C4-2B (cell line): ENCODE measurements at regions not wholly inside any gene's neighbourhood (a gene's known extent, or its start where the extent isn't known, plus 50 kb on each side); places are given as distances from the start of the nearest gene placed in this dataset.
"Not testable (repeated sequence)": the region's sequence is repeated elsewhere in the genome, so short reads cannot be mapped to it uniquely, and the experiment has no call there.

Experiments used
- H3K27ac ChIP-seq: fragments of 450-650 bp; 2 replicates; pipeline ENCODE4 v1.5.1; 2017
- CTCF ChIP-seq: fragments of 450-650 bp; conservative IDR thresholded peaks from 2 replicates; pipeline ENCODE4 v1.5.1; 2017; ENCODE audit warnings: mild to moderate bottlenecking
- ZFX ChIP-seq: fragments of 450-650 bp; IDR thresholded peaks from 2 replicates; pipeline ENCODE4 v1.6.1; 2017

- TF ChIP-seq CTCF, result no peak
- no peak for TF ChIP-seq ZFX
- H3K27ac ChIP-seq, result no peak overlapping the region
Observed at GRCh38 chr4:189845145-189845846, 95.4 kb upstream of the FRG1 start.

- not testable (repeated sequence) for H3K27ac ChIP-seq
Observed at GRCh38 chr4:189846094-189846493, 94.6 kb upstream of the FRG1 start.

- H3K27ac ChIP-seq, result not testable (repeated sequence)
Observed at GRCh38 chr4:189846608-189847007, 94.1 kb upstream of the FRG1 start.

GRCh38 chr4:189848672-189849071 is 92.0 kb upstream of the FRG1 start:
- not testable (repeated sequence) for H3K27ac ChIP-seq

GRCh38 chr4:189850239-189850856 is 90.3 kb upstream of the FRG1 start:
- TF ChIP-seq ZFX (no peak), CTCF (no peak)
- H3K27ac ChIP-seq, result no peak overlapping the region

- H3K27ac ChIP-seq, result no peak overlapping the region
- TF ChIP-seq CTCF (no peak), ZFX (no peak)
Observed at GRCh38 chr4:189858435-189858834, 82.2 kb upstream of the FRG1 start.

- no peak for TF ChIP-seq CTCF
- no peak for TF ChIP-seq ZFX
Observed at GRCh38 chr4:189861101-189861500, 79.6 kb upstream of the FRG1 start.

GRCh38 chr4:189869236-189869635 is 71.4 kb upstream of the FRG1 start:
- no peak overlapping the region for H3K27ac ChIP-seq
- TF ChIP-seq ZFX (no peak), CTCF (no peak)

More at GRCh38 chr4:189861101-189861500, 79.6 kb upstream of the FRG1 start:
- H3K27ac ChIP-seq, result no peak overlapping the region

GRCh38 chr4:189870511-189871234 is 70.0 kb upstream of the FRG1 start:
- TF ChIP-seq CTCF (no peak), ZFX (no peak)
- H3K27ac ChIP-seq, result no peak overlapping the region
